ENCODE measurements at regions not wholly inside any gene's neighbourhood (a gene's known extent, or its start where the extent isn't known, plus 50 kb on each side); places are given as distances from the start of the nearest gene placed in this dataset.

DNA sequence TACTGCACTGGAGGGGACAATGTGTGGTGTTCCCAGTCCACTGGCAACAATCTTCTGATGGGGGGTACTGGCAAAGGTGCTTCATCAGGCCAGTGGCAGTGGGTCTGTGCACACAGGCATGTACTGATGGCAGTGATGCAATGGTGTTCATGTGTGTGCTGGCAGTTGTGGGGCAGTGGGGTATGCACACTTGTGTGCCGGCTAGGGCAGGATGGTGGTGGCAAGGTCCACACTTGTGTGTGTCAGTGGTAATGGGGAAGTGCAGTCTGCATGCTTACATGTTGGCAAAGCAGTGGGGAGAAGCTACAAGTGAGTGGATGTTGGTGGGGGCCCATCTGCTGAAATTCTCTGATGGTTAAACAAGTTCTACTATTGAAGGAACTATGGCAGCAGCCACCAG, 504.6 kb upstream of the ZNF462 start:
- no peaks in the 10 kb centered on the region for H4K20me1 ChIP-seq (replicated peaks; ENCODE audit: control insufficient read depth, extremely low read depth, insufficient read depth, low read length)
- H3K27ac ChIP-seq (ENCODE audit: insufficient read depth, low read depth, low read length) = no peak overlapping the region
- intact Hi-C loops (cut with micrococcal nuclease) (no loop called here), dilution Hi-C loops (cut with MboI; ENCODE audit: extremely low pct_ligation_motif_present, low sequenced_read_pairs) (no loop called here)
- ChIA-PET POLR2A (no interaction called here), CTCF (no interaction called here)
- no peaks in the 10 kb centered on the region for H3K79me2 ChIP-seq (ENCODE audit: control insufficient read depth, insufficient read depth, low read length)
- H3K27me3 ChIP-seq (ENCODE audit: control insufficient read depth in 2 of 2, insufficient read depth in 2 of 2, low read length in 2 of 2) = no peaks in the 10 kb centered on the region
- H3K9ac ChIP-seq (replicated peaks; ENCODE audit: extremely low read depth, insufficient read depth, low read length) = no peak overlapping the region
- peaks cover 4% of the 10 kb centered on the region for H3K9me3 ChIP-seq (replicated peaks; ENCODE audit: control insufficient read depth, insufficient read depth, low read length)
- DNase-seq (ENCODE audit: low read depth, low spot score) (no peak), FAIRE-seq (no peak)
- BruUV-seq (replicated peaks) = no TSS peak
- no peaks in the 10 kb centered on the region for H3K4me1 ChIP-seq (ENCODE audit: control insufficient read depth, extremely low read depth, insufficient read depth, low read length)
- no peaks in the 10 kb centered on the region for H3K36me3 ChIP-seq (ENCODE audit: control insufficient read depth in 2 of 2, extremely low read depth in 1 of 2, insufficient read depth in 2 of 2, low read length in 2 of 2)
- H3K4me3 ChIP-seq (replicated peaks in 1 of 3; ENCODE audit: insufficient read depth in 1 of 3, low read depth in 1 of 3, low read length in 3 of 3) = no peak overlapping the region
- TF ChIP-seq FOS (IDR thresholded peaks at IDR 0.05; ENCODE audit: borderline replicate concordance, insufficient read depth, low read length) (no peak), GATA2 (IDR thresholded peaks at IDR 0.05; ENCODE audit: insufficient read depth, insufficient read length, low read depth, low read length) (no peak)
- H2AFZ ChIP-seq (ENCODE audit: low read depth, low read length) = no peak overlapping the region
- H3K9me1 ChIP-seq (replicated peaks; ENCODE audit: control insufficient read depth, extremely low read depth, insufficient read depth, low read length) = no peaks in the 10 kb centered on the region
- H3K4me2 ChIP-seq (ENCODE audit: insufficient read depth, low read length) = no peak overlapping the region

GRCh38 chr9:106376689-106377088, 486.3 kb upstream of the ZNF462 start:
- TF ChIP-seq MAX (IDR thresholded peaks at IDR 0.05; ENCODE audit: insufficient read depth, insufficient read length) (no peak), POLR2AphosphoS5 (IDR thresholded peaks at IDR 0.05; ENCODE audit: insufficient read depth, low read depth, low read length) (no peak), POLR2A (IDR thresholded peaks at IDR 0.05; ENCODE audit: low read depth, low read length) (no peak), EZH2 (IDR thresholded peaks at IDR 0.05; ENCODE audit: borderline replicate concordance, low read depth, low read length, severe bottlenecking) (no peak), FOS (IDR thresholded peaks at IDR 0.05; ENCODE audit: borderline replicate concordance, insufficient read depth, low read length) (no peak), GATA2 (IDR thresholded peaks at IDR 0.05; ENCODE audit: insufficient read depth, insufficient read length, low read depth, low read length) (no peak), MYC (IDR thresholded peaks at IDR 0.05; ENCODE audit: low read depth, low read length) (no peak), JUN (IDR thresholded peaks at IDR 0.05; ENCODE audit: borderline replicate concordance, insufficient read depth, insufficient read length, low read depth) (no peak)
- TF ChIP-seq, protein P1, sequence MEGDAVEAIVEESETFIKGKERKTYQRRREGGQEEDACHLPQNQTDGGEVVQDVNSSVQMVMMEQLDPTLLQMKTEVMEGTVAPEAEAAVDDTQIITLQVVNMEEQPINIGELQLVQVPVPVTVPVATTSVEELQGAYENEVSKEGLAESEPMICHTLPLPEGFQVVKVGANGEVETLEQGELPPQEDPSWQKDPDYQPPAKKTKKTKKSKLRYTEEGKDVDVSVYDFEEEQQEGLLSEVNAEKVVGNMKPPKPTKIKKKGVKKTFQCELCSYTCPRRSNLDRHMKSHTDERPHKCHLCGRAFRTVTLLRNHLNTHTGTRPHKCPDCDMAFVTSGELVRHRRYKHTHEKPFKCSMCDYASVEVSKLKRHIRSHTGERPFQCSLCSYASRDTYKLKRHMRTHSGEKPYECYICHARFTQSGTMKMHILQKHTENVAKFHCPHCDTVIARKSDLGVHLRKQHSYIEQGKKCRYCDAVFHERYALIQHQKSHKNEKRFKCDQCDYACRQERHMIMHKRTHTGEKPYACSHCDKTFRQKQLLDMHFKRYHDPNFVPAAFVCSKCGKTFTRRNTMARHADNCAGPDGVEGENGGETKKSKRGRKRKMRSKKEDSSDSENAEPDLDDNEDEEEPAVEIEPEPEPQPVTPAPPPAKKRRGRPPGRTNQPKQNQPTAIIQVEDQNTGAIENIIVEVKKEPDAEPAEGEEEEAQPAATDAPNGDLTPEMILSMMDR (IDR thresholded peaks at IDR 0.05; ENCODE audit: extremely low read depth in 1 of 2, insufficient read depth in 1 of 2, low read depth in 1 of 2, low read length in 2 of 2) = no peak
- BruUV-seq (replicated peaks) = no TSS peak
- intact Hi-C loops (cut with micrococcal nuclease) (no loop called here), dilution Hi-C loops (cut with MboI; ENCODE audit: extremely low pct_ligation_motif_present, low sequenced_read_pairs) (no loop called here)
- CTCF ChIA-PET = no interaction called here
- Histone ChIP-seq H3K4me1 (ENCODE audit: control insufficient read depth, extremely low read depth, insufficient read depth, low read length) (no peaks in the 10 kb centered on the region), H3K27ac (ENCODE audit: insufficient read depth, low read depth, low read length) (no peak overlapping the region), H3K36me3 (ENCODE audit: control insufficient read depth in 2 of 2, extremely low read depth in 1 of 2, insufficient read depth in 2 of 2, low read length in 2 of 2) (no peaks in the 10 kb centered on the region), H3K9me3 (replicated peaks; ENCODE audit: control insufficient read depth, insufficient read depth, low read length) (no peaks in the 10 kb centered on the region), H3K4me2 (ENCODE audit: insufficient read depth, low read length) (no peak overlapping the region), H3K9me1 (replicated peaks; ENCODE audit: control insufficient read depth, extremely low read depth, insufficient read depth, low read length) (no peaks in the 10 kb centered on the region), H4K20me1 (replicated peaks; ENCODE audit: control insufficient read depth, extremely low read depth, insufficient read depth, low read length) (no peaks in the 10 kb centered on the region), H3K9ac (replicated peaks; ENCODE audit: extremely low read depth, insufficient read depth, low read length) (no peak overlapping the region), H3K27me3 (ENCODE audit: control insufficient read depth in 2 of 2, insufficient read depth in 2 of 2, low read length in 2 of 2) (no peaks in the 10 kb centered on the region), H3K79me2 (ENCODE audit: control insufficient read depth, insufficient read depth, low read length) (no peaks in the 10 kb centered on the region), H3K4me3 (replicated peaks in 1 of 3; ENCODE audit: insufficient read depth in 1 of 3, low read depth in 1 of 3, low read length in 3 of 3) (no peak overlapping the region), H2AFZ (ENCODE audit: low read depth, low read length) (no peak overlapping the region)
- FAIRE-seq (no peak), DNase-seq (ENCODE audit: low read depth, low spot score) (no peak)
- POLR2A ChIA-PET = no interaction called here
